H9 (cell line): ENCODE measurements at regions not wholly inside any gene's neighbourhood (a gene's known extent, or its start where the extent isn't known, plus 50 kb on each side); places are given as distances from the start of the nearest gene placed in this dataset.

Experiments
- DNase-seq: peaks from one replicate; pipeline ENCODE4 v3.0.0-alpha.2; 2017
- H2AFZ ChIP-seq: one replicate; pipeline ENCODE4 v1.6.1; 2013; ENCODE audit warnings: mild to moderate bottlenecking, low read length, control low read depth, moderate library complexity
- H2AK5ac ChIP-seq: 2 replicates; pipeline ENCODE4 v1.6.1; 2013; ENCODE audit warnings: low read length, control low read depth, mixed read lengths; ENCODE audit not compliant: insufficient read length
- H2BK120ac ChIP-seq: one replicate; pipeline ENCODE4 v1.6.1; 2013; ENCODE audit warnings: low read depth, mild to moderate bottlenecking, low read length, control low read depth, inconsistent platforms; ENCODE audit not compliant: poor library complexity, severe bottlenecking
- H2BK12ac ChIP-seq: 2 replicates; pipeline ENCODE4 v1.6.1; 2013; ENCODE audit warnings: low read length, control low read depth, mixed read lengths, low read depth; ENCODE audit not compliant: insufficient read length
- H2BK15ac ChIP-seq: 2 replicates; pipeline ENCODE4 v1.6.1; 2013; ENCODE audit warnings: low read depth, low read length, control low read depth
- H2BK20ac ChIP-seq: one replicate; pipeline ENCODE4 v1.6.1; 2013; ENCODE audit warnings: low read depth, mild to moderate bottlenecking, low read length, control low read depth, inconsistent platforms; ENCODE audit not compliant: poor library complexity, severe bottlenecking
- H2BK5ac ChIP-seq: 2 replicates; pipeline ENCODE4 v1.6.1; 2013; ENCODE audit warnings: low read length, control low read depth, mixed read lengths; ENCODE audit not compliant: insufficient read length
- H3K14ac ChIP-seq: 2 replicates; pipeline ENCODE4 v1.6.1; 2013; ENCODE audit warnings: low read length, control low read depth; ENCODE audit not compliant: insufficient read depth
- H3K18ac ChIP-seq: 2 replicates; pipeline ENCODE4 v1.6.1; 2013; ENCODE audit warnings: low read depth, mild to moderate bottlenecking, mixed read lengths, low read length, control low read depth; ENCODE audit not compliant: insufficient read length
- H3K23ac ChIP-seq: 2 replicates; pipeline ENCODE4 v1.6.1; 2013; ENCODE audit warnings: low read length, control low read depth, mixed read lengths, low read depth; ENCODE audit not compliant: insufficient read length
- H3K23me2 ChIP-seq: 2 replicates; pipeline ENCODE4 v1.6.1; 2013; ENCODE audit warnings: low read depth, mild to moderate bottlenecking, mixed read lengths, low read length, control low read depth; ENCODE audit not compliant: insufficient read length, poor library complexity, severe bottlenecking
- H3K27ac ChIP-seq: 2 replicates; pipeline ENCODE4 v1.5.1; 2013; ENCODE audit warnings: low read length, control low read depth, mixed read lengths, low read depth; ENCODE audit not compliant: insufficient read length
- H3K27me3 ChIP-seq: 2 replicates; pipeline ENCODE4 v1.6.1; 2013; ENCODE audit warnings: low read length, control low read depth, inconsistent platforms; ENCODE audit not compliant: insufficient read depth
- H3K4ac ChIP-seq: 2 replicates; pipeline ENCODE4 v1.6.1; 2013; ENCODE audit warnings: low read depth, mild to moderate bottlenecking, control low read depth, inconsistent platforms, low read length, moderate library complexity
- H3K4me1 ChIP-seq: 2 replicates; pipeline ENCODE4 v1.6.1; 2013; ENCODE audit warnings: low read length, control low read depth, inconsistent platforms; ENCODE audit not compliant: insufficient read depth
- H3K4me2 ChIP-seq: 2 replicates; pipeline ENCODE4 v1.6.1; 2013; ENCODE audit warnings: low read length, control low read depth, mixed read lengths; ENCODE audit not compliant: insufficient read length, insufficient read depth
- H3K56ac ChIP-seq: 2 replicates; pipeline ENCODE4 v1.6.1; 2013; ENCODE audit warnings: low read depth, mild to moderate bottlenecking, mixed read lengths, low read length, control low read depth; ENCODE audit not compliant: insufficient read length
- H3K79me1 ChIP-seq: 2 replicates; pipeline ENCODE4 v1.6.1; 2013; ENCODE audit warnings: low read depth, mild to moderate bottlenecking, moderate library complexity, low read length, control low read depth, inconsistent platforms; ENCODE audit not compliant: insufficient read depth, poor library complexity, severe bottlenecking
- H3K79me2 ChIP-seq: 2 replicates; pipeline ENCODE4 v1.6.1; 2013; ENCODE audit warnings: low read length, control low read depth, inconsistent platforms; ENCODE audit not compliant: insufficient read depth
- H3K9ac ChIP-seq: 2 replicates; pipeline ENCODE4 v1.6.1; 2013; ENCODE audit warnings: low read length, control low read depth, mixed read lengths; ENCODE audit not compliant: insufficient read length; ENCODE audit errors: extremely low read depth
- H3K9me3 ChIP-seq: one replicate; pipeline ENCODE4 v1.6.1; 2013; ENCODE audit warnings: low read depth, low read length, inconsistent platforms; ENCODE audit not compliant: control insufficient read depth
- H3T11ph ChIP-seq: one replicate; pipeline ENCODE4 v1.6.1; 2013; ENCODE audit warnings: mild to moderate bottlenecking, low read length, control low read depth, inconsistent platforms
- H4K20me1 ChIP-seq: one replicate; pipeline ENCODE4 v1.6.1; 2013; ENCODE audit not compliant: control insufficient read depth, insufficient read length, insufficient read depth
- H4K5ac ChIP-seq: 2 replicates; pipeline ENCODE4 v1.6.1; 2013; ENCODE audit warnings: low read depth, mild to moderate bottlenecking, mixed read lengths, low read length, control low read depth; ENCODE audit not compliant: insufficient read length
- H4K8ac ChIP-seq: replicated peaks from 2 replicates; pipeline ENCODE4 v1.6.1; 2013; ENCODE audit warnings: low read length, control low read depth, mixed read lengths, low read depth; ENCODE audit not compliant: insufficient read length
- H4K91ac ChIP-seq: 2 replicates; pipeline ENCODE4 v1.6.1; 2013; ENCODE audit warnings: low read depth, mild to moderate bottlenecking, moderate library complexity, mixed read lengths, low read length, control low read depth; ENCODE audit not compliant: insufficient read length
- H3K27ac Mint-ChIP-seq, 3 experiments: 2 replicates in 2 of 3; 3 replicates in 1 of 3; pipeline ENCODE4 v1.8.0; 2020 to 2021; ENCODE audit warnings: mixed read lengths in 3 of 3, mild to moderate bottlenecking in 1 of 3, moderate library complexity in 1 of 3
- H3K27me3 Mint-ChIP-seq: 2 replicates; pipeline ENCODE4 v1.8.0; 2021; ENCODE audit warnings: low read depth, mild to moderate bottlenecking, moderate library complexity, mixed read lengths
- H3K36me3 Mint-ChIP-seq, 3 experiments: 2 replicates in 2 of 3; 3 replicates in 1 of 3; pipeline ENCODE4 v1.8.0; 2020 to 2021; ENCODE audit warnings: low read depth in 3 of 3, mixed read lengths in 3 of 3; ENCODE audit not compliant: insufficient read depth in 1 of 3
- H3K4me1 Mint-ChIP-seq, 2 experiments: 2 replicates each; pipeline ENCODE4 v1.8.0; 2020; ENCODE audit warnings: mixed read lengths in 2 of 2
- H3K4me3 Mint-ChIP-seq, 2 experiments: 2 replicates in 1 of 2; 3 replicates in 1 of 2; pipeline ENCODE4 v1.8.0; 2020 to 2021; ENCODE audit warnings: mild to moderate bottlenecking in 2 of 2, mixed read lengths in 2 of 2, moderate library complexity in 1 of 2
- H3K9me3 Mint-ChIP-seq, 2 experiments: 2 replicates in 1 of 2; 3 replicates in 1 of 2; pipeline ENCODE4 v1.8.0; 2020; ENCODE audit warnings: mild to moderate bottlenecking in 2 of 2, mixed read lengths in 2 of 2, moderate library complexity in 1 of 2
- WGBS: extraction: QIAGEN DNeasy Blood & Tissue Kit; methylation state at CpG from one replicate; pipeline ENCODE4 v1.1.7; 2013; ENCODE audit warnings: missing lambda C conversion rate, low lambda C conversion rate, mixed read lengths; ENCODE audit not compliant: insufficient read length; ENCODE audit errors: extremely low coverage; 5-methylcytosine and 5-hydroxymethylcytosine counted together
- TF ChIP-seq, protein P1 (sequence below): fragments of 200-600 bp; sonication (generic); conservative IDR thresholded peaks from 3 replicates; pipeline ENCODE4 v1.8.0; 2021; ENCODE audit warnings: antibody characterized with exemption, mild to moderate bottlenecking

DNA sequence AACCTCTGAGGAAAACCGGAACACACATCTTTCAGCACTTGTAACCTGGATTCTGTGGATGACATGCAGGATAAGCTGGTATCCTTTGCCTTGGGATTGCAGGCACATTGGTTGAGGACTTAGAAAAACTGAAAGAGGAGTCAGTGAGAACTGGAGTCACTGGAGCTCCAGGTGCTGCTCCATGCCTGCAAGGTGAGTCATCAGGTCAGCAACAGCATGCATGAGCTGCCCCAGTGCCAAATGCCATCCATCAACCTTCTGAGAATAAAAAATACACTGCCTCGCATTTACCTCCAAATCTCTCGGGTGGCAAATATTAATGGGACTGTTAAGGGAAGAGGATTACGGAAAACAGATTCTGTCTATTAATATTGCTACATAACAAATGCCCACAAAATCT lies 729.1 kb downstream of the NTRK3 start:
- Histone ChIP-seq H2BK120ac (no peak overlapping the region), H3T11ph (no peak overlapping the region), H4K91ac (no peak overlapping the region), H2AK5ac (no peak overlapping the region), H4K5ac (no peak overlapping the region), H3K56ac (no peak overlapping the region), H2BK5ac (no peak overlapping the region), H3K18ac (no peak overlapping the region), H2BK20ac (no peak overlapping the region), H2BK12ac (no peak overlapping the region), H3K9ac (no peak overlapping the region), H3K79me2 (no peaks in the 10 kb centered on the region), H3K9me3 (no peaks in the 10 kb centered on the region), H3K4ac (no peak overlapping the region), H3K23me2 (no peaks in the 10 kb centered on the region), H3K79me1 (no peaks in the 10 kb centered on the region), H4K8ac (no peak overlapping the region), H2AFZ (no peak overlapping the region), H3K23ac (no peak overlapping the region), H3K14ac (no peak overlapping the region), H3K4me2 (no peak overlapping the region), H3K27ac (no peak overlapping the region), H3K4me1 (no peaks in the 10 kb centered on the region), H2BK15ac (no peak overlapping the region), H4K20me1 (no peaks in the 10 kb centered on the region), H3K27me3 (no peaks in the 10 kb centered on the region)
- H3K36me3 Mint-ChIP-seq: no peaks in the 10 kb centered on the region; a peak in 1 of 7 replicates
- peaks cover 0 to 3% of the 10 kb centered on the region in 2 experiments; a peak in 3 of 5 replicates for H3K9me3 Mint-ChIP-seq
- TF ChIP-seq, protein P1, sequence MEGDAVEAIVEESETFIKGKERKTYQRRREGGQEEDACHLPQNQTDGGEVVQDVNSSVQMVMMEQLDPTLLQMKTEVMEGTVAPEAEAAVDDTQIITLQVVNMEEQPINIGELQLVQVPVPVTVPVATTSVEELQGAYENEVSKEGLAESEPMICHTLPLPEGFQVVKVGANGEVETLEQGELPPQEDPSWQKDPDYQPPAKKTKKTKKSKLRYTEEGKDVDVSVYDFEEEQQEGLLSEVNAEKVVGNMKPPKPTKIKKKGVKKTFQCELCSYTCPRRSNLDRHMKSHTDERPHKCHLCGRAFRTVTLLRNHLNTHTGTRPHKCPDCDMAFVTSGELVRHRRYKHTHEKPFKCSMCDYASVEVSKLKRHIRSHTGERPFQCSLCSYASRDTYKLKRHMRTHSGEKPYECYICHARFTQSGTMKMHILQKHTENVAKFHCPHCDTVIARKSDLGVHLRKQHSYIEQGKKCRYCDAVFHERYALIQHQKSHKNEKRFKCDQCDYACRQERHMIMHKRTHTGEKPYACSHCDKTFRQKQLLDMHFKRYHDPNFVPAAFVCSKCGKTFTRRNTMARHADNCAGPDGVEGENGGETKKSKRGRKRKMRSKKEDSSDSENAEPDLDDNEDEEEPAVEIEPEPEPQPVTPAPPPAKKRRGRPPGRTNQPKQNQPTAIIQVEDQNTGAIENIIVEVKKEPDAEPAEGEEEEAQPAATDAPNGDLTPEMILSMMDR: no peak
- no peak overlapping the region for H3K27ac Mint-ChIP-seq
- no peaks in the 10 kb centered on the region for H3K27me3 Mint-ChIP-seq
- no peak overlapping the region for H3K4me3 Mint-ChIP-seq
- peaks cover 0 to 8% of the 10 kb centered on the region in 2 experiments; a peak in 1 of 4 replicates for H3K4me1 Mint-ChIP-seq
- WGBS: no CpG with 5 or more reads among the region's 4 CpGs
- peak; percentile 45 for DNase-seq
